Breast epithelium (tissue), 4 donors: ENCODE measurements at regions not wholly inside any gene's neighbourhood (a gene's known extent, or its start where the extent isn't known, plus 50 kb on each side); places are given as distances from the start of the nearest gene placed in this dataset.
"Not testable (repeated sequence)": the region's sequence is repeated elsewhere in the genome, so short reads cannot be mapped to it uniquely, and the experiment has no call there.

Experiments used
- DNase-seq, 2 donors: peaks; one replicate each; pipeline ENCODE4 v3.0.0-alpha.2; 2019; ENCODE audit warnings: low spot score in 2 of 2
- H3K27ac ChIP-seq, 2 donors: fragments of 200-600 bp; sonication (generic) in 1 of 2; one replicate each; pipeline ENCODE4 v1.5.1; 2016 to 2019; ENCODE audit warnings: mild to moderate bottlenecking in 1 of 2
- H3K27me3 ChIP-seq, 2 donors: fragments of 200-600 bp; sonication (generic) in 1 of 2; one replicate each; pipeline versions ENCODE4 v1.5.1 to v1.6.0; 2017 to 2019; ENCODE audit warnings: control low read depth in 1 of 2, mild to moderate bottlenecking in 1 of 2
- H3K36me3 ChIP-seq: fragments of 200-600 bp; one replicate; pipeline ENCODE4 v1.5.1; 2019
- H3K4me1 ChIP-seq, 2 donors: fragments of 200-600 bp; sonication (generic); one replicate each; pipeline ENCODE4 v1.5.1; 2016 to 2019; ENCODE audit warnings: control low read depth in 1 of 2
- H3K4me3 ChIP-seq, 3 donors: fragments of 200-600 bp; sonication (generic); 1 replicate in 2 of 3; 2 replicates in 1 of 3; pipeline ENCODE4 v1.5.1; 2016 to 2019; ENCODE audit warnings: mild to moderate bottlenecking in 3 of 3, moderate library complexity in 2 of 3
- H3K9me3 ChIP-seq, 2 donors: fragments of 200-600 bp; sonication (generic) in 1 of 2; one replicate each; pipeline ENCODE4 v1.5.1; 2016 to 2019; ENCODE audit warnings: control low read depth in 1 of 2
- CTCF ChIP-seq, 3 donors: fragments of 450-650 bp; IDR thresholded peaks; one replicate each; pipeline ENCODE4 v1.5.1; 2016 to 2017; ENCODE audit warnings: antibody characterized with exemption in 3 of 3, mild to moderate bottlenecking in 3 of 3, moderate library complexity in 3 of 3
- POLR2A ChIP-seq: fragments of 450-650 bp; IDR thresholded peaks from one replicate; pipeline ENCODE4 v1.6.1; 2016; ENCODE audit warnings: antibody characterized with exemption, mild to moderate bottlenecking, moderate library complexity
- POLR2AphosphoS5 ChIP-seq, 3 donors: sonication (generic); formaldehyde crosslinking; IDR thresholded peaks; one replicate each; pipeline ENCODE4 v1.6.1; 2017; ENCODE audit warnings: antibody characterized with exemption in 3 of 3
- intact Hi-C: fragments of 100-400 bp; cut with DNase I; formaldehyde crosslinking; loops from one replicate; pipeline ENCODE4 v1.15.1; 2023; ENCODE audit warnings: low total_unique reads

GRCh38 chr17:77088455-77089123 lies 52.2 kb upstream of the SEC14L1 start:
- Histone ChIP-seq H3K9me3 (no peaks in the 10 kb centered on the region), H3K4me3 (peak overlapping the region; percentile 70 to 79 (median 72)), H3K36me3 (peaks cover 4% of the 10 kb centered on the region), H3K4me1 (peaks cover 0 to 3% of the 10 kb centered on the region in 2 donors), H3K27ac (peak overlapping the region; percentile 83 to 86), H3K27me3 (no peaks in the 10 kb centered on the region)
- TF ChIP-seq POLR2A (no peak), CTCF (IDR thresholded peaks at IDR 0.05) (peak; percentile 58 to 67 (median 62)), POLR2AphosphoS5 (IDR thresholded peaks at IDR 0.05) (peak; percentile 92 to 96 (median 95))
- peak; percentile 77 to 89 for DNase-seq
- intact Hi-C loops, result loop anchor here (10.0 kb wide), 1 partner anchor 166 kb away; no protein-coding TSS in a partner anchor

GRCh38 chr17:77089124-77089490 lies 51.7 kb upstream of the SEC14L1 start:
- intact Hi-C loops, result loop anchor here (10.0 kb wide), 1 partner anchor 166 kb away; no protein-coding TSS in a partner anchor
- peaks cover 0 to 3% of the 10 kb centered on the region in 2 donors for H3K4me1 ChIP-seq

GRCh38 chr17:77089949-77090348 lies 50.8 kb upstream of the SEC14L1 start:
- peak overlapping the region in 2 of 3 donors; percentile 70 to 79 for H3K4me3 ChIP-seq
- H3K27ac ChIP-seq, result not testable (repeated sequence)
- intact Hi-C loops, result loop anchor here (5.0 to 10.0 kb wide), 2 partner anchors 165 to 1137 kb away; no protein-coding TSS in a partner anchor

More at GRCh38 chr17:77089124-77089490, 51.7 kb upstream of the SEC14L1 start:
- no peaks in the 10 kb centered on the region for H3K9me3 ChIP-seq
- H3K27me3 ChIP-seq, result no peaks in the 10 kb centered on the region
- H3K4me3 ChIP-seq, result peak overlapping the region; percentile 70 to 79 (median 72)
- TF ChIP-seq CTCF (IDR thresholded peaks at IDR 0.05) (no peak), POLR2AphosphoS5 (IDR thresholded peaks at IDR 0.05) (no peak), POLR2A (no peak)
- no peak for DNase-seq
- peak overlapping the region; percentile 83 to 86 for H3K27ac ChIP-seq
- H3K36me3 ChIP-seq, result peaks cover 7% of the 10 kb centered on the region

GRCh38 chr17:77090476-77090875 lies 50.3 kb upstream of the SEC14L1 start:
- no peak overlapping the region for H3K4me3 ChIP-seq
- H3K4me1 ChIP-seq, result peaks cover 0 to 3% of the 10 kb centered on the region in 2 donors
- H3K9me3 ChIP-seq, result no peaks in the 10 kb centered on the region
- TF ChIP-seq POLR2AphosphoS5 (IDR thresholded peaks at IDR 0.05), result no peak
- no peak for TF ChIP-seq POLR2A
- TF ChIP-seq CTCF (IDR thresholded peaks at IDR 0.05), result no peak
- intact Hi-C loops, result loop anchor here (5.0 kb wide), 1 partner anchor 1137 kb away; no protein-coding TSS in a partner anchor
- H3K27ac ChIP-seq, result no peak overlapping the region
- no peaks in the 10 kb centered on the region for H3K27me3 ChIP-seq
- peaks cover 7% of the 10 kb centered on the region for H3K36me3 ChIP-seq
- DNase-seq, result no peak

More at GRCh38 chr17:77089949-77090348, 50.8 kb upstream of the SEC14L1 start:
- H3K9me3 ChIP-seq, H3K27me3 ChIP-seq, H3K36me3 ChIP-seq, H3K4me1 ChIP-seq, DNase-seq: not testable (repeated sequence)
